ENCODE measurements at regions not wholly inside any gene's neighbourhood (a gene's known extent, or its start where the extent isn't known, plus 50 kb on each side); places are given as distances from the start of the nearest gene placed in this dataset.
A peak's percentile ranks its signal among the peaks of the same experiment; 100 is the strongest.
"Not testable (repeated sequence)": the region's sequence is repeated elsewhere in the genome, so short reads cannot be mapped to it uniquely, and the experiment has no call there.

GRCh38 chr20:26057135-26057752 lies 360.6 kb upstream of the ZNF337 start:
- H3K36me3 Mint-ChIP-seq (ENCODE audit: low read depth); H4K20me1 ChIP-seq (replicated peaks; ENCODE audit: insufficient read depth); H3K27me3 ChIP-seq (ENCODE audit: insufficient read depth); H3K4me1 ChIP-seq (ENCODE audit: insufficient read depth); H3K4me3 ChIP-seq; H3K36me3 ChIP-seq (ENCODE audit: insufficient read depth); H3K9me2 ChIP-seq (ENCODE audit: insufficient read depth); H3K4me3 Mint-ChIP-seq; H3K4me2 ChIP-seq; H3K27ac Mint-ChIP-seq; H3K9me3 Mint-ChIP-seq; DNase-seq (ENCODE audit: low spot score); H3F3A ChIP-seq (replicated peaks; ENCODE audit: low read depth); H3K79me2 ChIP-seq (replicated peaks; ENCODE audit: insufficient read depth); H3K27me3 Mint-ChIP-seq (ENCODE audit: insufficient read depth, low read depth, poor library complexity); H3K27ac ChIP-seq (ENCODE audit: low read depth); H3K4me1 Mint-ChIP-seq; H2AFZ ChIP-seq: not testable (repeated sequence)
- peak; percentile 84 for ATAC-seq

- not testable (repeated sequence) for DNase-seq (ENCODE audit: low spot score); H4K20me1 ChIP-seq (replicated peaks; ENCODE audit: insufficient read depth); H3K4me3 Mint-ChIP-seq; H3K27ac ChIP-seq (ENCODE audit: low read depth); H3K27me3 ChIP-seq (ENCODE audit: insufficient read depth); H3K36me3 ChIP-seq (ENCODE audit: insufficient read depth); H3K4me3 ChIP-seq; H3K36me3 Mint-ChIP-seq (ENCODE audit: low read depth); H3K27me3 Mint-ChIP-seq (ENCODE audit: insufficient read depth, low read depth, poor library complexity); H3F3A ChIP-seq (replicated peaks; ENCODE audit: low read depth); H3K4me1 ChIP-seq (ENCODE audit: insufficient read depth); H3K4me1 Mint-ChIP-seq; H2AFZ ChIP-seq; ATAC-seq; H3K79me2 ChIP-seq (replicated peaks; ENCODE audit: insufficient read depth); H3K4me2 ChIP-seq; H3K9me2 ChIP-seq (ENCODE audit: insufficient read depth); H3K9me3 Mint-ChIP-seq; H3K27ac Mint-ChIP-seq
Observed at GRCh38 chr20:26025792-26026191, 329.1 kb upstream of the ZNF337 start.

- not testable (repeated sequence) for H3K27me3 ChIP-seq (ENCODE audit: insufficient read depth); H3K9me2 ChIP-seq (ENCODE audit: insufficient read depth); H3K36me3 Mint-ChIP-seq (ENCODE audit: low read depth); H2AFZ ChIP-seq; H3K4me3 ChIP-seq; ATAC-seq; H3K4me1 ChIP-seq (ENCODE audit: insufficient read depth); H3K9me3 Mint-ChIP-seq; H3K36me3 ChIP-seq (ENCODE audit: insufficient read depth); H3K27ac ChIP-seq (ENCODE audit: low read depth); H3K4me1 Mint-ChIP-seq; H3F3A ChIP-seq (replicated peaks; ENCODE audit: low read depth); H3K79me2 ChIP-seq (replicated peaks; ENCODE audit: insufficient read depth); H3K4me2 ChIP-seq; DNase-seq (ENCODE audit: low spot score); H4K20me1 ChIP-seq (replicated peaks; ENCODE audit: insufficient read depth); H3K27me3 Mint-ChIP-seq (ENCODE audit: insufficient read depth, low read depth, poor library complexity)
- peak overlapping the region; percentile 98; the same call in 1 of the 2 replicates for H3K27ac Mint-ChIP-seq
- H3K4me3 Mint-ChIP-seq = peak overlapping the region; percentile 97; the same call in 2 of the 3 replicates
Observed at GRCh38 chr20:26010942-26011276, 314.3 kb upstream of the ZNF337 start.

DNA sequence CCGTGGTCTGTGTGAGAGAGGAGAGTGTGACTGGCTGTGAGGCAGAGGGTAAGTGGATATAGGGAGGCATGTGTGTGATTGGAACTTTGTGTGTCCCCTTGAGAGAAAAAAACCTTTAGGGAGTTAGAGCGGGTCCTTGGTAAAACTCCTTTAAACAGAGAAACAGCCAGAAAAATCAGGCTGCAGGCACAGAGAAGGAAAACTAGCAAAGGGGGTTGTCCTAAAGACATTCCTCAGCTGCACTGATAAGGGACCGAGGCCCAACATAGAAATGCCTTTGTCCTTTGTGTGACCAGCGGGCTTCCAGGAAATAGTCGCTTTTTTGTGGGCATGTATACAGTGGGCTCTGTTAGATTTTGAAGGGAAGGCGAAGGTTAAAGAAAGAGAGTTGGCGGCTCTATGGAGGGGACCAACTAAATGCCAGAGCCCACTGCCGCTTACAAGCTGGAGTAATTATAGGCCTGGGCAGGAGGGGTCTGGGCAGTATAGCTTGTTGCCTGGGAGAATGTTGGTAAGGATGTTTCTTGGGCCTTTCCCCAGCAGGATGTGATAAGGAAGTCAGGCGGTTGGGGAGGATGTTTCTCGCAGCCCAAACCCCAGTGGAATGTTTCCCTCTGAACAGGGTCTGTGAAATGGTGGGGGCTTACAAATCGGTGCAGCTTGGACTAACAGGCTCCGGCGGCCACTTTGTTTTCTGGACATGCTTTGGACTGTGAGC lies 313.7 kb upstream of the ZNF337 start:
- H2AFZ ChIP-seq; H3K36me3 Mint-ChIP-seq (ENCODE audit: low read depth); H3K36me3 ChIP-seq (ENCODE audit: insufficient read depth); H3K9me2 ChIP-seq (ENCODE audit: insufficient read depth); H3K27me3 ChIP-seq (ENCODE audit: insufficient read depth); H4K20me1 ChIP-seq (replicated peaks; ENCODE audit: insufficient read depth); H3K27ac ChIP-seq (ENCODE audit: low read depth); H3K4me1 ChIP-seq (ENCODE audit: insufficient read depth); H3K4me1 Mint-ChIP-seq; H3F3A ChIP-seq (replicated peaks; ENCODE audit: low read depth); ATAC-seq; DNase-seq (ENCODE audit: low spot score); H3K9me3 Mint-ChIP-seq; H3K79me2 ChIP-seq (replicated peaks; ENCODE audit: insufficient read depth); H3K27me3 Mint-ChIP-seq (ENCODE audit: insufficient read depth, low read depth, poor library complexity): not testable (repeated sequence)
- Mint-ChIP-seq H3K4me3 (peak overlapping the region; percentile 97), H3K27ac (peak overlapping the region; percentile 98)
- Histone ChIP-seq H3K4me3 (peak overlapping the region; percentile 47), H3K4me2 (0 out of 2 replicates have a peak overlapping the region, but pooled peaks have one; percentile 48)

DNA sequence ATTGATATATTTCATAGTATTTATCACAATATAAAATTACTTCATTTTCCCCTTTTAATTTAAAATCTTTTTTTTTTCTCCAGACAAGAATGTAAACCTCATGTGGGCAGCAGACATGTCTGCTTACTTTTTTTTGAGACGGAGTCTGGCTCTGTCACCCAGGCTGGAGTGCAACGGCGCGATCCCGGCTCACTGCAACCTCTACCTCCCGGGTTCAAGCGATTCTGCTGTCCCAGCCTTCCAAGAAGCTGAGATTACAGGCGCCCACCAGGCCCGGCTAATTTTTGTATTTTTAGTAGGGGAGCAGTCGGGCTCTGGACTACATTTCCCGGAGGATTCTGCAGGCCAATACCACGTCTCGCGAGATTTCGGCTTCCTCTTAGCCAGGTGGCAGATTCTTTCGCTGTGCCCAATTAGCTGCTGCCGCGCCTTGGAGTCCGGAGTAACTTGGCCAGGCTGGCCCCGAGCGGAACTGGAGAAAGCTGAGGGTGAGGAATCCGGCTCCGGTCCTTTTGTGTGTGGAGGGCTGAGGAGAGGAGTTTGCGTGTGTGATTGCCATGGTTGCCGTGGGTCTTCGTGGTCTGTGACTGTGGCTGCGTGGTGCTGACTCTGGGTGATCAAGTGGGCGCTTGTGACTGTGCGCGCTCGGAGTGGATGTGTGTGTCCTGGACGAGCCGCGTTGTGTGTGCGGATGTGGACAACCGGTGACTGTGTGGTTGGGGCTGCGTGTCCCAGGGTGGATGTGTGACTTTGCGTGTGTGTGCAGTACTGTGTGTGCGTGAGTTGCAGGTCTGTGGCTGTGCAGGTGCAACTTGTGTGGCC lies 313.0 kb upstream of the ZNF337 start:
- not testable (repeated sequence) for H3K27me3 ChIP-seq (ENCODE audit: insufficient read depth); H3K36me3 Mint-ChIP-seq (ENCODE audit: low read depth); H3K27ac ChIP-seq (ENCODE audit: low read depth); ATAC-seq; H3K36me3 ChIP-seq (ENCODE audit: insufficient read depth); H2AFZ ChIP-seq; H4K20me1 ChIP-seq (replicated peaks; ENCODE audit: insufficient read depth); H3F3A ChIP-seq (replicated peaks; ENCODE audit: low read depth); H3K79me2 ChIP-seq (replicated peaks; ENCODE audit: insufficient read depth); H3K4me1 Mint-ChIP-seq; H3K4me1 ChIP-seq (ENCODE audit: insufficient read depth); H3K9me3 Mint-ChIP-seq; H3K9me2 ChIP-seq (ENCODE audit: insufficient read depth); H3K27me3 Mint-ChIP-seq (ENCODE audit: insufficient read depth, low read depth, poor library complexity)
- H3K4me3 Mint-ChIP-seq = peak overlapping the region; percentile 97
- Histone ChIP-seq H3K4me3 (peak overlapping the region; percentile 47), H3K4me2 (0 out of 2 replicates have a peak overlapping the region, but pooled peaks have one; percentile 48)
- DNase-seq (ENCODE audit: low spot score) = peak; percentile 70
- peak overlapping the region; percentile 98 for H3K27ac Mint-ChIP-seq

DNA sequence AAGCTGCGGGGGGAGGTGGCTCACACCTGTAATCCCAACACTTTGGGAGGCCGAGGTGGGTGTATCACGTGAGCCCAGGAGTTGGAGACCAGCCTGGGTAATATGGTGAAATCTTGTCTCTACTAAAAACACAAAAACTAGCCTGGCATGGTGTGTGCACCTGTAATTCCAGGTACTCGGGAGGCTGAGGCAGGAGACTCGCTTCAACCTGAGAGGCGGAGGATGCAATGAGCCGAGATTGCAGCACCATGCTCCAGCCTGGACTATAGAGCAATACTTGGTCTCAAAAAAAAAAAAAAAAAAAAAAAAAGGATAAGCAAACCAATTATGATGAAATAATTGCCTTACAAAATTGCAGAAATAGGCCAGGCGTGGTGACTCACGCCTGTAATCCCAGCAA lies 311.4 kb upstream of the ZNF337 start:
- not testable (repeated sequence) for H3K4me1 Mint-ChIP-seq; H3K36me3 ChIP-seq (ENCODE audit: insufficient read depth); H3K9me3 Mint-ChIP-seq; H4K20me1 ChIP-seq (replicated peaks; ENCODE audit: insufficient read depth); H3K79me2 ChIP-seq (replicated peaks; ENCODE audit: insufficient read depth); H2AFZ ChIP-seq; H3K9me2 ChIP-seq (ENCODE audit: insufficient read depth); H3K27ac ChIP-seq (ENCODE audit: low read depth); H3K27me3 Mint-ChIP-seq (ENCODE audit: insufficient read depth, low read depth, poor library complexity); H3K4me1 ChIP-seq (ENCODE audit: insufficient read depth); H3K4me2 ChIP-seq; ATAC-seq; H3K27me3 ChIP-seq (ENCODE audit: insufficient read depth); H3K27ac Mint-ChIP-seq; H3K4me3 ChIP-seq; DNase-seq (ENCODE audit: low spot score); H3K4me3 Mint-ChIP-seq; H3K36me3 Mint-ChIP-seq (ENCODE audit: low read depth); H3F3A ChIP-seq (replicated peaks; ENCODE audit: low read depth)

Measured in GM23338 (cell line).